ENCODE measurements at regions not wholly inside any gene's neighbourhood (a gene's known extent, or its start where the extent isn't known, plus 50 kb on each side); places are given as distances from the start of the nearest gene placed in this dataset.
"Not testable (repeated sequence)": the region's sequence is repeated elsewhere in the genome, so short reads cannot be mapped to it uniquely, and the experiment has no call there.

DNA sequence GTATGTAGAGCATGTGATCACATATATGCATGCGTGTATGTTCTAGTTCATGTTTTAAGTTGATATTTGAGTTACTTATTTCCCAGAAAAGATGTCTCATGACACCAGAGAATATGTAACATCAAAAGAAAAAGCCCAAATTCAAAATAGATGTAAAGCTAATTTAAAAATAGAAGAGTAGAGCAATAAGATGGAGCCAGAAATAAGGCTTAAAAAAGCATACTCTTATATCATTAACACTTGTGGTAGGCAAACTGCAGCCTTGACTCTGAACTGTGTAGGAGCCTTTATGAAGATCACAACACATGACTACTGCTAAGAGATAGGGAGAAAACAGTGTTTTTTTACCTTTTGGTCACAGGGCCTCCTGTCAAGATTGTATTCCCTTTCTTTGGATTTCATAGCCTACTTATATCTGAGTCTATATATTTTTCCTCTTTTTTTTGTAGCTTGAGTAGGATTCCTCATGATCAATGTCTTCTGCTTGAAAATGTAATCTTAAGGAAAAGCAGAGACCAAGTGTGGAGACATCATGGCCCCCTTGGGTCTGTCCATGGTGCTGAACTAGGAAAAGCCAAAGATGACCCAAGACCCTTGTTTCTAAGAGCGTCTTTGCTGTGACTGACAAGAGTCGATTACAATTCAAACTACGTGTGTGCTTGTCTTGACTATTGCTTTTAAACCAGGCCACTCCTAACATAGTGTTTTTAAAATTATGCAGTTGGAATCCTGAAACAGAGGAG, 390.4 kb downstream of the SHISA9 start:
- no peak for DNase-seq

DNA sequence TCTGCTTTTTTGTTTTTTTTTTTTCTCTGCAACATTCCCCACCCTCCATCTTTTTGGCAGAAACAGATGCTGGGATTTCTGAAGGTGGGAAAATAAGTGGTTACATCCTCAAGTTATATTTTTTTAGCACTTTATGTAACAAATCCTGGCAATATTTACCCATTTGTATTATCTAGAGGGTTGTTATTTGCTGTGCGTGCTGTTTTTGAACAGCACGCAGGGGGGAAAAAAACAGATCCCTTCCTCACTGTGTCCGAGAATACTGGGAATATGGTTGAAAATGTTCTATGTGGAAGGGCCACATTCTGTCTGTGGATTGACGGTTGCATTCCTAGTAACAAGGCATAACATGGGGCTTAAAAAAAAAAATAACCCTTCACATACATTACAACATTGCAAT, 394.8 kb downstream of the SHISA9 start:
- DNase-seq: no peak

DNA sequence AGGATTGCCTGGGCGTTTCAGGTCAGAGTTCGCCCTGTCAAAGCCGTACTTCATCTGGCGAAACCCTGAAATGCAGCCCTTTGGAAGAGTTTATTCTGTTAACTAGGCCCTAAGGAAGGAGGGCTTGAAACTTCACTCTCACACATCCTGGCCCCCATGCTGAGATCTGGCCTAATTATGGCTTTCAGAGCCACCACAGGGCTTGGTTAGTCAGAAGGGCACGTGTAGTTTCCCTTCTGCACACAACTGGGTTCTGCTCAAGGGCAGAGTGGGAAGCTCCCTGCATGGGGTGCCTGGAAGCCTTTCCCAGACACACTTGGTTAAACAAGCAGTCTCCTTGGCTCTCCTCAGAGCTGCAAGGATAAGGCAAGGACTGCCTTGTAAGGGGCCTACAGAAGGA, 397.3 kb downstream of the SHISA9 start:
- no peak for DNase-seq

DNA sequence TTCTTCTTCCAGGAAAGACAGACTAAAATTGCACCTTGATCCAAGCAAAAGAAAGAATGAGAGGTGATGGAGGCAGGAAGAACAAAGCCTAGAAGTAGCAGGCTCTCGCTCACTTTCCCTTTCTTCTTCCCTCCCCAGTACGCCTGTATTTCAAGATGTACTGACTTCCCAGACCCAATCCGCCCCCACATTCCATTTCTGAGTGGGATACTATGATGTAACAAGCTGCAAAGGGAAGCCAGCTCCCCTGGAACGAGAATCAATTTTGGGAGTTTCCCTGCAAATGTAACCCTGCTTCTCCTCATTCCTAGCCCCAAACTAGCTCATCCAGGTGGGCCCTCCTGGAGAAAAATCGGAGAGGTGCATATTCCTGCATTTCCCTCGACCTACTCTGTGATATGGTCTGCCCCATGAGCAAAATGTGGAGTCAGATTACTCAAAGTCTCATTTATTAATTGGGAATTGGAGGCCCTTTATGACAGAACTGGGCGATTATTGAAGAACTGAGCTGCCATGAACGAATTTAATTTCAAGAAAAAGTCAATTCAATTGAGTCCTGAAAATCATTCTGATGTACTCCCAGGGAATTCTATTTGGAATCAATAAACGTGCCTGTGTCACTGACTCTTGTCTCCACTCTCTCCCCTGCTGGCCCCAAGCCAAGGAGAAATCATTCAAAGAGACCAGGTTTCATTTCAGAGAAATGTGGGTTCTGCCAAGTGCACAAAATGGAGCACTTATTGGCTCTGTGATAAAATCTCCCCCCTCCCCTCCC, 398.9 kb downstream of the SHISA9 start:
- no peak for DNase-seq

DNA sequence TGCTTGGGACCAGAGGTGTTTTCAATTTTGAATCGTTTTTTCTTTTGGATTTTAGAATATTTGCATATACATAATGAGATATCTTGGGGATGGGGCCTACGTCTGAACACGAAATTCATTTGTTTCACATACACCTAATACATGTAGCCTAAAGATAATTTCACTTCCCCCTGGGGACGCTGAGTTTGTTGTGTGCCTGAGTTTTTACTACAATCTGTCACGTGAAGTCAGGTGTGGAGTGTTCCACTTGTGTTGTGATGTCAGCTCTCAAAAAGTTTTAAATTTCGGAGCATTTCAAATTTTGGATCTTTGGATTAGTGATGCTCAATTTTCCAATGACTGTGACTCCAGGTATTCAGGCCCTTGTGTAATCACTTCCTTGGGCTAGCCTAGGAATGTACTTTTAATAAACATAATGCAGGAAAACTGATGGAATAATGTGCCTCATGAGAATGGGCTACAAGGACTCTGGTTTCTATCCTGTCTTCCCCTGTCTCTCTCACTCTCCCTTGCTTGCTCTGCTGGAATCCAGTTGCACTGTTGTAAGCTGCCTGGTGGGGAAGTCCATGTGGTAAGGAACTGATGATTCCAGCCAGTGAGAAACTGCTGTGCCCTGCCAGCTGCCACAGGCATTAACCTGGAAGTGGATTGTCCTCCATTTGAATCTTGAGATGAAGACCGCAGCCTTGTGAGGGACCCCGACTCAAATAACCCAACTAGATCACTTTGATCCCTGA, 403.8 kb downstream of the SHISA9 start:
- no peak for DNase-seq

DNA sequence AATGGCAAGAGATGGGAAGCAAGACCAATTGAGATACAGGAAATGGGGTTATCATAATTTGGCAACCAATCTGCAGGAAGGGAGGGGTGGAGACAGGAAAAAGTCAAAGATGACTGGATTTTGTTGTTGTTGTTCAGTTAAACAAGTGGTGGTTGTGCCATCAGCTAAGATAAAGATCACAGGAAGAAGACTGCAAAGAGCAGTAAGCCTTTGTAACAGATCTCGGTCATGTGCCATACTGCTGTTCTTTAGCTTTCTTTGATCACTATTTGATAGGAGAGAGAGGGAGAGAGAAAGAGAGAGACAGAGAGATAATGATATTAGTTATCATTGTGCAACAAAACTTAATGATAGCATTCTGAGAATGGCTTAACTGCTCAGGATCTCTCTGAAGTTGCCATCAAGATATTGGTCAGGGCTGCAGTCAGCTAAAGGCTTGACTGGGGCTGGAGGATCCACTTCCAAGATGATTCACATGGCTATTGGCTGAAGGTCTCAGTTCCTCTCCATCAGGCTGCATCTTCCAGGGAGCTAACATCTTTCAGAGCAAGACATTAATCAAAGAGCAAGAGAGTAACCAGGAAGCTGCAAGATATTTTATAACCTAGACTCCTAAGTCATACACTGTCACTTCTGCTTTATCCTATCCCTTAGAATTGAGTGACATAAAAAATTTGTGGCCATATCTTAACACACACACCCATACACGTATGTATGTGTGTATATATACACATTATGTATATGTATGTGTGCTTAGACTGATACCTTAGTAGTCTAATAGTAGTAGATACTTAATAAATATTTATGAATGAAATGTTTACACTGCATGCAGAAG, 405.0 kb downstream of the SHISA9 start:
- no peak for DNase-seq

DNA sequence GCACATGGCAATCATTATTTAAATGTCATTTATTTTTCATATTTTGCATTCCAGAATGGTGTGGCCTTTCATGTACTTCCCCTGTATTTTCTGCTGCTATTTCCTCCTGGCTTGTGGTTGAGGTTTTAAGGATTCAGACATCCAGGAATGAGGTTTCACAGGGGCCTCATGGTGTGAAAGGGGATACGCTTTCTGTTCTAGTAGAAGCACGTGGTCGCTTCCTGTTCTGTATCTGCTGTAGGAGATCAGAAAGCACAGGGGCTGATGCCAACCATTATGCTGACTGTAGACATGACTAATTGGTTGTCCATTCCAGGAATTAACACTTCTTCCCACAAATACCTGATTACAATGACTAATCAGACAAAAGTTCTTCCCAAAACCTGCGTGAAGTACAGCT, 405.9 kb downstream of the SHISA9 start:
- no peak for DNase-seq

DNA sequence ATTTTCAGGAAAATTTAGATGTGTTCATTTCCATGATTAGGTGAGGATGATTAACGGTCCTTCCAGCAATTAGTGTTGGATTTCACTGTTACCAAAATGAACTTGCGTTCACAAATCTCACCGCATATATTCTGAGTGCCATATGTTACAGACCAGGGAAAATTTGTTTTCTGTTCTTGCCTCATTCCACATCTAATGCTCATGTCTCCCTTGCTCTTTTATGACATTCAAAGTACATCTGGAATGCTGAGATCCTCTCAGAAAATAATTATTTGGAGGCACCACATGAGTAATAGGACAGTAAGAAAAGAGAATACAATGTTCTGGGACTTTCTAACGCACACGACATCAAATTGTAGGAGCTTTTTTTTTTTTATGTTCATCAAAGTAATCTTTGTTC, 406.5 kb downstream of the SHISA9 start:
- no peak for DNase-seq

DNA sequence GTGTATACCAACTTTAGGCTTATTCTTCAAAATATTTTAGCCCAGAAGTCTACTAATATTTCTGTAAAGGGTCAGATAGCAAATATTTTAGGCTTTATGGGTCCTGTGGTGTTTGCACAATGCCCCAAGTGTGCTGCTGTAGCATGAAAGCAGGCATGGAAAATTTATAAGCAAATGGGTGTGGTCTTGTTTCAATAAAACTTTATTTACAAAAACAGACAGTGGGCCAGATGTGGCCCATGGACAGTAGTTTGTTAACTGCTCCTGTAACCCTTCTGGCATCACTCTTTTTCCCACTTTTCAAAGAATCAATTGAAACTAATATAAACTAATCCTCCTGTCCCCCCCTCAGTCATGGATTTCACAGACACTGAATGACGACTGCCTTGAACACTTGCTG, 410.7 kb downstream of the SHISA9 start:
- no peak for DNase-seq

DNA sequence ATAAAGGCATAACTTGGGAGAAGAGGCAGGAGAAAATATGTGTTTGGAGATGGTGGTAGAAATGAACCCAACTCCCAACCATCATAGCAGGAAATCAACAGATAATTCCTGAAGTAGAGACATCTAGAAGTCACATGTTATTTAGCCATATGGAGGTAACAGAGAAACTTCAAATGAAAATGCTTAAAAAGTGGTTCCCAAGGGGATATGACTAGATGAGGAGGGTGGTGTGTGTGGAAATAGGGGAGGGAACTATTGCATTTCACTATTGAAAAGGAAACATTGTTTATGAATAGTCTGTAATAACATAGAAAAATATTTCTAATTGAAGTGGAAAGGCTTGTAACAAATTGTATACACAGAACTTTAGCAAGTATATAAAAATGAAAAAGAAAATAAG, 412.0 kb downstream of the SHISA9 start:
- no peak for DNase-seq

DNA sequence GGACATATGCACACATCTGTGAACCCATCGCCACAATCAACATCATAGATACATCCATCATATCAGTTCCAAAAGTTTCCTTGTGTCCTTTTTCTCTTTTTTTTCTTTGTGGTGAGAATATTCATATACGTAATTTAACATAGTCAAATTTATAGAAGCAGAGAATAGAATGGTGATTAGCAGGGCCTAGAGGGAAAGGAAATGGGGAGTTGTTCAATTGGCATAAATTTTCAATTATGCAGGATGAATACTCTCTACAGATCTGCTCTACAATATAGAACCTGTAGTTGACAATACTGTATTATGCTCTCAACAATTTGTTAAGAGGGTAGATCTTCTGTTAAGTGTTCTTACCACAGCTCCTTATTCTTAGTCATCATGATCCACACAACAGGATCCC, 413.2 kb downstream of the SHISA9 start:
- DNase-seq: no peak

DNA sequence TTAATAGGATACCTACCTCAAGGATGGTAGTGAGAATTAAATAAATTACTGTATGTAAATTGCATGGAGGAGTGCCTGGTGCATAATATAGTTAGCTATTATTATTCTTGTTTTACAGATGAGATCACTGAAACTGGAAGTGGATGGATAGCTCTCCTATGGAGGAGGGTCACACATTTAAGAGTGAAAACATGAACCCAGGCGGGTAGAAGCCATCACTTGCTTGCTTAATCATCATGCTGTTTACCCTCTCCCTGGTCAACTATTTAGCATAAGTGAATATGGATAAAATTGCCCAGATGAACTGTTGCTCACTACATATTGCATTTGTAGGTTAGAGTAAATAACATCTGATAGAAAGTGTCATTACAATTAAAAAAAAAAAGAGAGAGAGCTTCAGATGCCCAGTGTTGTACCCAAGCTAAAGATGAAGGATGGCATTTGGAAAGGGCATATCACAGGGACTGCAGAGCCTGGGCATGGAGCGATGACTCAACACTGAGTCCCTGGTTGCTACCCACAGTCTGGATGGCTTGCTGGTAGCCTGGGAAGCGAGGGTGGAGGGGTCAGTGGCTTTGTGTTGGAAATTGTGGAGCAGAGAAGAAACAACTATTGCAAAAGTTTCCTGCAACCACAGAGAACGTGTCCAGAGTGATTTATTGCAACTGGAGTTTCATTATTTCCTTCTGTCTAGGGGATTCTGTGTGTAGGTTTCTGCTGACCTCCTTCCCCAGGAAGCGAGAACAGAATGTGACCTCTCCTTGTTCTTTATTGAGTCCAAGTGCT, 414.4 kb downstream of the SHISA9 start:
- no peak for DNase-seq

DNA sequence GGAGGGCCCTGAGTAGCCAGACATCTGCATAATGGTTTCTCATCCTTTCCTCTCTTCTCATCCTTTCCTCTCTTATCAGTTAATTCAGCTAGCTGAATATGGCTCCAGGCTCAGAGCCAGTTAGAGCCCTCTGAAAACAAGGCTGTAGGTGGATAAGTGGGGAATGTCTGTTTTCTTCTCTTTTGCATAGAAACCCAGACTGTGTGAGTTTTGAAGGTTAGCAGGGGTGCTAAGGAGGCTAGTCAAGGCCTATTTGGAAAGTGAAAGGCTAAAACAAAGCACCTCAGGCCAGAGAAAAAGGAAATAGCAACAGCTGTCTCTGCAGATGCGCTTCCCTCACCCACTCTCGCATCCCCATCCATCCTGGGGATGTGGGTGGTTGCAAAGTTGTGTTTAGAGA, 420.9 kb downstream of the SHISA9 start:
- no peak for DNase-seq

DNA sequence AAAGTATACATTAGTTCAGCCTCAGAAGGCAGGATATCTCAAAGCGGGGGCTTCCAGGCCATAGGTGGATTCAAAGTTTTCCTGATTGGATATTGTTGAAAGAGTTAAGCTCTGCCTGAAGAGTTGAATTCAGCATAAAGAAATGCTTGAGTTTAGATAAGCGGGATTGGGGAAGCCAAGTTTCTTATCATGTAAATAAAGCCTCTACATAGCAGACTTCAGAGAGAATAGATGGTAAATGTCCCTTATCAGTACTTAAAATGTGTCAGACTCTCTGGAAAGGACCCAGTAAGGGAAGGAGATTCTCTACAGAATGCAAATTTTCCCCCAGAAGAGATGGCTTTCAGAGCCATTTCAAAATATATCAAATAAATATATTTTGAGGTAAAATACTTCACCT, 423.5 kb downstream of the SHISA9 start:
- DNase-seq: no peak

DNA sequence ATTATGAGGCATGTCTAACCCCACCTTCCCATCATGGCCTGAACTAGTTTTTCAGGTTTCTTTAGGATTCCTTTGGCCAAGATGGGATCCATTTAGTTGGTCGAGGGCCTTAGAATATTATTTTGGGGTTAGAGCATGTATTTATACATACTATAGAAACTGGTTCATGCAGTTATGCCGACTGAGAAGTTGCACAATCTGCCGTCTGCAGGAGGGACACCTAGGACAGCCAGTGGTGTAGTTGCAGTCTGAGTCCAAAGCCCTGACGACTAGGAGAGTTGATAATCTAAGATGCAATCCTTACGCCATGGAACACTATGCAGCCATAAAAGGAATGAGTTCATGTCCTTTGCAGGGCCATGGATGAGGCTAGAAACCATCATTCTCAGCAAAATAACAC, 424.0 kb downstream of the SHISA9 start:
- DNase-seq: no peak

DNA sequence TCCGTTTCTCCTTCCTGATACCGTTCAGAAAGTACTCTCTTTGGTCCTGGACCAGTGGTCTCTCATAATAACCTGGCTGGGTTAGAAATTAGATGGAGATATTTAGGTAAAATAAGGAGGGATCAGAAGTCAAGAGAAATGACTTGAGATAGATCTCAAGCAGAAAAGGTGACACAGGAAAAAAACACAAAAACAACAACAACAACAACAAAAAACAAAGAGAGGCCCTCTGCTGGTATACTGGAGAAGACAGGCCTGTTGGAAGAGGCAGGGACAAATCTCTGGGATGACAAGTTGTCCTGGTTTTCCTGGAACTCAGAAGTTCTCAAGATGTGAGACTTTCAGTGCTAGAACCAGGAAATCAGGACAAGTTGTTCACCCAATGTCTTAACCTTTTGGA, 430.5 kb downstream of the SHISA9 start:
- DNase-seq: no peak

DNA sequence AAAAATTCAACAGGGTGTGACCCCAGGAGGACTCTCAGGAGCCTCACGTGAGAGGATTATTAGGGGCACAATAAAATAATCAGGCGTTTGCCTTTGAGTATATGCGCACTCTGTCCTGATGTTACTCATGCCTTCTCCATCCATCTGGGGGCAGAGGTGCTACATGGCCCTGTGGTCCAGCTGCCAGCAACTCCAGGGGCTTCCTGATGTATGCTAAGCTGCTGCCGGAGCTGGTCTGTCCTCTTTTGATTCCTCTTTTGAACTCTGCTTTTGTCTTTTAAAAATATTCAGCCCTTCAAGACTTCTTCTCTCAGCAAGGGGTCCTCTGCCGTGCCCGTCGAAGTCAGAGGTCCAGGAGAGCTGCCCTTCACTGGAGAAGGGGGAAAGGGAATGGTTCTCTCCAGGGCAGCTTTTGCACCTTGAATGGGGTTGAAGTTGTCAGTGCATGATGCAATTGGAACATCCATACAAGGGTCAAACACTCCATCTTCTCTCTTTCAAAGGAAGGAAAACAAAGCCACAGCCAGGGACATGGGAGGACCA, 431.4 kb downstream of the SHISA9 start:
- DNase-seq: no peak

DNA sequence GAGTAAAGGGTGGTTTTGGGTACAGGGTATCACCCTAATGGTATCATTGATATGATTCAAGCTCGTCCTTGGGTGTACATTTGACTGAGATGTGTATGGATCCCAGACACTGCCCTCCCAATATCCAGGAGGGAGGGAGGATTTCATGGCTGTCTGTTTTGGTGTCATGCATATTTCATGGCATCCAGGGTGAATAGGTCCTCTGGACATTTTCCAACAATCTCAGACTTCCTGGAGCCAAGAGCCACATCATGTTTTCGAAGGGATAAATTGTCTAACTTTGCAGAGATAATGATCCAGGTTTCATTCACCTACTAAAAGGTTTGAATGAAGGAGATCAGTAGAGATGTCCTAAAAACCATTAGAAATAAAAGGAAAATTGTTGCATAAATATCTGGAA, 431.9 kb downstream of the SHISA9 start:
- DNase-seq: no peak

DNA sequence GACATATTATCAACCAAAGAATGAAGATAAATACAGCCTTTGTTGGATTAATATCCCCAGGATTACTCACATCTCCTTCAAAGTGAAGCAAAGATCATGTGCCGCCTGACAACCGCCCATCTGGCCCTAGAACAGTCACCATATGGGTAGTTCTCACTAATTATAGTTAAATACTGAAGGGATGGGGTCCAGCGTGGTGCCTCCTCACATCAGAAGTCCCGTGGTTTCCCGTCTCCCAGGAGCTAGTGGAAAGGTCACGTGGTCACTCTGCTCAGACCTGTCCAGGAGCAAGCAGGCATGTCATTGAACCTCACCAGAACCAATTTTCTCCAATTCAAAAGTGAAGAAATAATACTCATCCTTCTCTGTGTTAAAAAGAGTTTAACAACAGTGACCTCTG, 434.5 kb downstream of the SHISA9 start:
- DNase-seq: peak; percentile 67

DNA sequence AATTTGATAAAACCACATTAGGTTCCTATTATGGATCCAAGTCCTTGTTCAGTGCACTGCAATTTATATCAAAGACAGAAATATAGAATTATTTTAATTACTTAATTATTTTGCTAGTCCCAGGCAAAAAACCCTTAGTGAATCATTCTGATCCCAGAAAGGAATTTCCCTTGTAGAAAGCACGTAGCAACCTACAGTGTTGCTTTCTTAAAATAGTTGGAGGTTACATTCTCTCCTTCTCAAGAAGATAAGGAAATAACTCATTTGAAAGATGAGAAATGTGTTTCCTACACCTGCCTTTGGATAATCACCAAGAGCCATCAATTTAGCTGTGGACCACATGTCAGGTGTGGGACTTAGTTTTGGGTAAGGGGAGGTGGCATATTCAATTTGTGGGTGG, 434.9 kb downstream of the SHISA9 start:
- DNase-seq: no peak

DNA sequence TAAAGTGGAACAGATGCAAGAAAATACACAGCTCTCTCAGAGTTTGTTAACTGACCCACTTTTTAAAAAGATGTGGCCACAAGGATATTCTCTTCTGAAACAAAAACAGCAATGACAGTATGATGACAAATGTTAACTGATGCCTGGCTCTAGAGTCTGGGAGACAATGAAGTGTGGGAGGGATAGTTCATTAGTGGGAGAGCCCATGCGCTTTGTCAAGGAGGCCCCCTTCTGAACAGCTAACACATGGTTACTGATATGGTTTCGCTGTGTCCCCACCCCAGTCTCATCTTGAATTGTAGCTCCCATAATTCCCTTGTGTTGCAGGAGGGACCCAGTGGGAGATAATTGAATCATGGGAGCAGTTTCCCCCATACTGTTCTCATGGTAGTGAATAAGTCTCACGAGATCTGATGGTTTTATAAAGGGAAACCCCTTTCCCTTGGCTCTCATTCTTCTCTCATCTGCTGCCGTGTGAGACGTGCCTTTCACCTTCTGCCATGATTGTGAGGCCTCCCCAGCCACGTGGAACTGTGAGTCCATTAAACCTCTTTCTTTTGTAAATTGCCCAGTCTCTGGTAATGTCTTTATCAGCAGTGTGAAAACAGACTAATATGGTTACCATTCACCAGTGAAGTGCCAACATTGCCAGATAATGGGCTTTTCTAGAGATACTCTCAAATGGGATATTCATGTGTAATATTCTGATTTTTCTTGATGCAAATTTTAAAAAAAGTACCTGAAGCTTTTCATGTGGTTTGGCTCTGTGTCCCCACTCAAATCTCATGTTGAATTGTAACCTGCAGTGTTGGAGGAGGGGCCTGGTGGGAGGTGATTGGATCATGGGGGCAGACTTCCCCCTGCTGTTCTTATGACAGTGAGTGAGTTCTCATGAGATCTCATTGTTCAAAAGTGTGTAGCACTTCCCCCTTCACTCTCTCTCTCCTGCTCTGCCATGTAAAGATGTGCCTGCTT, 435.8 kb downstream of the SHISA9 start:
- not testable (repeated sequence) for DNase-seq

All from DMS 273 treated with DMSO at 0.1 percent for 48 hours (cell line).